ENCODE measurements at regions not wholly inside any gene's neighbourhood (a gene's known extent, or its start where the extent isn't known, plus 50 kb on each side); places are given as distances from the start of the nearest gene placed in this dataset.

DNA sequence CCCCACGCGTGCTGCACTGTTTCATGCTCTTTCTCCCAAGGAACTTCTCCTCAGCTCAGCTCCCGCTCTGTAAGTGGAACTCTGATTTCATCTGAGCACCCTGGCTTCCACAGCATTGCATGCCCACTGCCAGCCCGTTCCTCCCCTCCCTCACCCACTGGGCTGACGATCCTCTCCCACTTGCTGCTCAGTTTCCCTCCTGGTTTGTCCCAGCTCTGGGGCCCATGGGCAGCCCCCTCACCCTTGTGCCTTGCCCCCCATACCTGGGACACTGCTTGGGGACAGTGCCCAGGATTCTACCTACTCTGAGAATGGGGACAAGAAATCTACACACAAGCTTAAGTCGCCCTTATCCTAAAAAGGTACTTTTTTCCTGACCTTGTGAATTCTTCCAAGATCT is 115.9 kb upstream of the C1QTNF9B start:
- TF ChIP-seq, protein P1, sequence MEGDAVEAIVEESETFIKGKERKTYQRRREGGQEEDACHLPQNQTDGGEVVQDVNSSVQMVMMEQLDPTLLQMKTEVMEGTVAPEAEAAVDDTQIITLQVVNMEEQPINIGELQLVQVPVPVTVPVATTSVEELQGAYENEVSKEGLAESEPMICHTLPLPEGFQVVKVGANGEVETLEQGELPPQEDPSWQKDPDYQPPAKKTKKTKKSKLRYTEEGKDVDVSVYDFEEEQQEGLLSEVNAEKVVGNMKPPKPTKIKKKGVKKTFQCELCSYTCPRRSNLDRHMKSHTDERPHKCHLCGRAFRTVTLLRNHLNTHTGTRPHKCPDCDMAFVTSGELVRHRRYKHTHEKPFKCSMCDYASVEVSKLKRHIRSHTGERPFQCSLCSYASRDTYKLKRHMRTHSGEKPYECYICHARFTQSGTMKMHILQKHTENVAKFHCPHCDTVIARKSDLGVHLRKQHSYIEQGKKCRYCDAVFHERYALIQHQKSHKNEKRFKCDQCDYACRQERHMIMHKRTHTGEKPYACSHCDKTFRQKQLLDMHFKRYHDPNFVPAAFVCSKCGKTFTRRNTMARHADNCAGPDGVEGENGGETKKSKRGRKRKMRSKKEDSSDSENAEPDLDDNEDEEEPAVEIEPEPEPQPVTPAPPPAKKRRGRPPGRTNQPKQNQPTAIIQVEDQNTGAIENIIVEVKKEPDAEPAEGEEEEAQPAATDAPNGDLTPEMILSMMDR (optimal IDR thresholded peaks at IDR 0.05 in 1 of 3, IDR thresholded peaks at IDR 0.05 in 1 of 3, conservative IDR thresholded peaks at IDR 0.05 in 1 of 3; ENCODE audit: extremely low read depth in 1 of 3, insufficient read depth in 2 of 3, low read length in 3 of 3): no peak
- no peak for TF ChIP-seq EZH2 (IDR thresholded peaks at IDR 0.05; ENCODE audit: low read length)
